ENCODE measurements at regions not wholly inside any gene's neighbourhood (a gene's known extent, or its start where the extent isn't known, plus 50 kb on each side); places are given as distances from the start of the nearest gene placed in this dataset.

GRCh38 chr4:72629540-72629939 lies 60.5 kb upstream of the ADAMTS3 start:
- H3K4me3 ChIP-seq = no peak overlapping the region
- DNase-seq (ENCODE audit: low spot score) = no peak
- no peak for TF ChIP-seq CTCF (IDR thresholded peaks at IDR 0.05)
- H3K27ac ChIP-seq = no peak overlapping the region

- DNase-seq (ENCODE audit: low spot score) = no peak
- H3K4me3 ChIP-seq = no peak overlapping the region
- H3K27ac ChIP-seq = no peak overlapping the region
- no peak for TF ChIP-seq CTCF (IDR thresholded peaks at IDR 0.05)
These were observed 58.7 kb upstream of the ADAMTS3 start for GRCh38 chr4:72627723-72628122.

Data from coronary artery (tissue), 2 donors.